ENCODE measurements at regions not wholly inside any gene's neighbourhood (a gene's known extent, or its start where the extent isn't known, plus 50 kb on each side); places are given as distances from the start of the nearest gene placed in this dataset.
"Not testable (repeated sequence)": the region's sequence is repeated elsewhere in the genome, so short reads cannot be mapped to it uniquely, and the experiment has no call there.

DNA sequence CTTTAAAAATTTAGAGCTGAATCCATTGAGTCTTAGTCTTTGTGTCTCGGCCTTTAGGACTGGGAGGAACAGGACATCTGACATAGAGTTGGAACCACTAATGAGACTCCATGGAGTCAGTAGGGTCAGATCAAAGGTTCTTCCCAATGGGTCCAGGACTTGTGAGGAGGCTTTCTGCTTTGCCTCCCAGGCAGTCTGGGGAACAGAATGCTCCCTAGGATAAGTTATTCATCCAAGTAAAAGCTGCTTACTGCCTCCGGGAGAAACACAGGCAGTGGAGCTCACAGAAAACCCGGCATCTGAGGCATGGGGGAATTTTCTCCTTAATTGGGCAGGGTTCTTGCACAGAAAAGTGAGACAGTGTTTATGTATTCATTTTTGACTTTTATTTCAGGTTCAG, 216.4 kb downstream of the SEC23IP start:
- DNase-seq: no peak
- TF ChIP-seq, protein P1, sequence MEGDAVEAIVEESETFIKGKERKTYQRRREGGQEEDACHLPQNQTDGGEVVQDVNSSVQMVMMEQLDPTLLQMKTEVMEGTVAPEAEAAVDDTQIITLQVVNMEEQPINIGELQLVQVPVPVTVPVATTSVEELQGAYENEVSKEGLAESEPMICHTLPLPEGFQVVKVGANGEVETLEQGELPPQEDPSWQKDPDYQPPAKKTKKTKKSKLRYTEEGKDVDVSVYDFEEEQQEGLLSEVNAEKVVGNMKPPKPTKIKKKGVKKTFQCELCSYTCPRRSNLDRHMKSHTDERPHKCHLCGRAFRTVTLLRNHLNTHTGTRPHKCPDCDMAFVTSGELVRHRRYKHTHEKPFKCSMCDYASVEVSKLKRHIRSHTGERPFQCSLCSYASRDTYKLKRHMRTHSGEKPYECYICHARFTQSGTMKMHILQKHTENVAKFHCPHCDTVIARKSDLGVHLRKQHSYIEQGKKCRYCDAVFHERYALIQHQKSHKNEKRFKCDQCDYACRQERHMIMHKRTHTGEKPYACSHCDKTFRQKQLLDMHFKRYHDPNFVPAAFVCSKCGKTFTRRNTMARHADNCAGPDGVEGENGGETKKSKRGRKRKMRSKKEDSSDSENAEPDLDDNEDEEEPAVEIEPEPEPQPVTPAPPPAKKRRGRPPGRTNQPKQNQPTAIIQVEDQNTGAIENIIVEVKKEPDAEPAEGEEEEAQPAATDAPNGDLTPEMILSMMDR (IDR thresholded peaks at IDR 0.05; ENCODE audit: low read depth, low read length): no peak

DNA sequence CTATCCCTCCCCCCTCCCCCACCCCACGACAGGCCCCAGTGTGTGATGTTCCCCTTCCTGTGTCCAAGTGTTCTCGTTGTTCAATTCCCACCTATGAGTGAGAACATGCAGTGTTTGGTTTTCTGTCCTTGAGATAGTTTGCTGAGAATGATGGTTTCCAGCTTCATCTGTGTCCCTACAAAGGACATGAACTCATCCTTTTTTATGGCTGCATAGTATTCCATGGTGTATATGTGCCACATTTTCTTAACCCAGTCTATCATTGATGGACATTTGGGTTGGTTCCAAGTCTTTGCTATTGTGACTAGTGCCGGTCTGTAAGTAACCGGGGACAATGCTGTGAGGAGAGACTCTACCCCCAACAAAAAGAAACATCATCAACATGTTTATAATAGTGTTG, 217.2 kb downstream of the SEC23IP start:
- not testable (repeated sequence) for H3K4me1 ChIP-seq; H3K36me3 ChIP-seq; H3K9me3 ChIP-seq; DNase-seq; H3K4me3 ChIP-seq (ENCODE audit: low read depth, low read length); H3K27me3 ChIP-seq

More for the DNA sequence above, 216.4 kb downstream of the SEC23IP start:
- no peak overlapping the region for H3K4me3 ChIP-seq (ENCODE audit: low read depth, low read length)
- H3K4me1 ChIP-seq: no peaks in the 10 kb centered on the region
- H3K27me3 ChIP-seq: no peaks in the 10 kb centered on the region
- no peaks in the 10 kb centered on the region for H3K36me3 ChIP-seq
- no peaks in the 10 kb centered on the region for H3K9me3 ChIP-seq

DNA sequence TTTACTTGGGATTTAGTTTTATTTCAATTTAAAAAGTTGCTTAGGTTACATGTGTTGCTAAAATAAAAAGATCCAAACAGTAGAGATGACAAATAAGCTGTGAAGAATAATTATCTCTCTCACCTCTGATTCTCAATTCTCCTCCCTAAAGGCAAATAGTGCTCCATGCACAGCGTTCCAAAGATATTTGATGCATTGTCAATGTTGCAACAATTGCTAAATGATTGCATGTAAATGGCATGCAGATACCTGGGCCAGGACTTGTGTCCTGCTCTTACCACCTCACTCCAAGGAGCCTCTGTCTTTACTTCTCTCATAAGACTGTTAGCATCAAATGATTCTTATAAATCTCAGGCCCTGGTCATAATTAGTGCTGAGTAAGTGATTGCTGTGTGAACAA, 217.7 kb downstream of the SEC23IP start:
- Histone ChIP-seq H3K9me3 (no peaks in the 10 kb centered on the region), H3K27me3 (peaks cover 3% of the 10 kb centered on the region; the same call in 1 of the 2 replicates), H3K36me3 (no peaks in the 10 kb centered on the region), H3K4me1 (no peaks in the 10 kb centered on the region), H3K4me3 (ENCODE audit: low read depth, low read length) (no peak overlapping the region)
- TF ChIP-seq, protein P1 (IDR thresholded peaks at IDR 0.05; ENCODE audit: low read depth, low read length): no peak
- no peak for DNase-seq

DNA sequence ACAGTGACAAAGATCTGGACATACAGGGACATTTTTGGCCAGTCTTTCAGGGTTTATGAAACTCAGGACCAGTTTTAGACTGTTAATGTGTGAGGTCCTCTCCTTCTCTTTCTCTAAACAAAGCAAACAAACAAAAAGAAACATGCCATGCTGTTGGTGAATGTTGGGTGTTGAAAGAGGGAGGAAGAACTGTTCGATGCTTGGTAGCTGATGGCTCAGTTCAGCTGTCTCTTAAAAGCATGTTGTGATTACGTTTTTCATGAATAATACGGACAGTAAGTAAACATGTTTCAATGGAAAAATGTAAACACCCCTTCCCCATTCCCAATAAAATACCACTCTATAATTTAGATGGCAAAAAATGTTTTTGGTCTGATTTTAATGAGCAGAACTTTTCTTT, 219.1 kb downstream of the SEC23IP start:
- Histone ChIP-seq H3K9me3 (no peaks in the 10 kb centered on the region), H3K4me3 (ENCODE audit: low read depth, low read length) (no peak overlapping the region), H3K36me3 (no peaks in the 10 kb centered on the region), H3K4me1 (no peaks in the 10 kb centered on the region), H3K27me3 (peaks cover 3% of the 10 kb centered on the region; the same call in 1 of the 2 replicates)
- TF ChIP-seq, protein P1 (IDR thresholded peaks at IDR 0.05; ENCODE audit: low read depth, low read length): no peak
- DNase-seq: no peak

DNA sequence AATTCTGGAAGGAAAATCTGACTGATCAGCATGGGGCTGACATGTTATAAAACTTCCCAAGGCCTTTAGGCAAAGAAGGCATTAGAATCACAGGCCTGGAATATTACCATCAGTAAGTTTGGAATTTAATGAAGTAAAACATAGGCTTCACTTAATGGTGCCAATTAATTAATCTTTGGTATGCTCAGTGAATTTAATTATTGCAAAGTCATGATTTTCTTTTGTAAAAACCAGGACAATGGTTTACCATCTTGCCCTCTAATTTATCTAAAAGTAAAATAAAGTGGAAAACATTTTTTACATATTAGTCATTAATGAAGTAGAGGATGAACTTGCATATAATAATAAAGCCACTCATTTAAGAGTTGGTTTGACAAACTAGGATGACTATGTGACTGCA, 220.3 kb downstream of the SEC23IP start:
- Histone ChIP-seq H3K4me3 (ENCODE audit: low read depth, low read length) (no peak overlapping the region), H3K27me3 (peaks cover 3% of the 10 kb centered on the region; the same call in 1 of the 2 replicates), H3K36me3 (no peaks in the 10 kb centered on the region), H3K9me3 (no peaks in the 10 kb centered on the region), H3K4me1 (no peaks in the 10 kb centered on the region)
- no peak for DNase-seq
- TF ChIP-seq, protein P1 (IDR thresholded peaks at IDR 0.05; ENCODE audit: low read depth, low read length): no peak

DNA sequence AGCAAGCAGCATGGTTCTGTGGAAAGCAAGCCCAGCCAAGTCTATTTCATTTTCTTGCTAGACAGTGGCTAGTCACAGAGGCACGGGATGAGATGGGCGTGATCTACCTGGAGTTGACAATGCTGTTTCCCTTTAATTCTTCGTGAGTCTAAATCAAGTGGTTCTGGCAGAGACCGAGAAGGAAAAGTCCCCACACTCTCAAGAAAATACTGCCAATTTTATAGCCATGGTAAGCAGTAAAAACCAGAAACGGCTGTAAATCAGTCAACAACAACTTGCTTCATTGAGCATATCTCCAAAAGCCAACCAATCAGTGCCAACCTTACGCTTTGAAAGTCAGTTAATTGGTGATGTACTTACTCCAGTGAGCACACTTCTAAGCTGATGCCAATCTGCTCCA, 223.4 kb downstream of the SEC23IP start:
- no peak overlapping the region for H3K4me3 ChIP-seq (ENCODE audit: low read depth, low read length)
- TF ChIP-seq, protein P1 (IDR thresholded peaks at IDR 0.05; ENCODE audit: low read depth, low read length): no peak
- DNase-seq: no peak
- H3K36me3 ChIP-seq: no peaks in the 10 kb centered on the region
- H3K4me1 ChIP-seq: no peaks in the 10 kb centered on the region
- H3K9me3 ChIP-seq: no peaks in the 10 kb centered on the region
- peaks cover 3% of the 10 kb centered on the region; the same call in 1 of the 2 replicates for H3K27me3 ChIP-seq

DNA sequence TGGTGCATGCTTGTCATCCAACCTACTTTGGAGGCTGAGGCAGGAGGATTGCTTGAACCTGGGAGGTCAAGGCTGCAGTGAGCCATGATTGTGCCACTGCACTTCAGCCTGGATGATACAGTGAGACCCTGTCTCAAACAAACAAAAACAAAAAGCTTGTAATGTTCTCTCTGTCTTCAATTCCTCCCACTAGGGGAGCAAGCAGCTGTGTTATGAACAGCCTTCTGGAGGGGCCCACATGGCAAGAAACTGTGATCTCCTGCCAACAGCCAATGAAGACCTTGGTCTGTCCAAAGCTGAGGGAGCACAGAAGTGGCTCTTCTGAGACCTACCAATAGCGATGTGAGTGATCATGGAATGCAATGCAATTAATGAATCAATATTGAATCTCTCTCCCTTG, 229.2 kb downstream of the SEC23IP start:
- no peak overlapping the region for H3K4me3 ChIP-seq (ENCODE audit: low read depth, low read length)
- no peaks in the 10 kb centered on the region for H3K9me3 ChIP-seq
- DNase-seq: no peak
- H3K4me1 ChIP-seq: no peaks in the 10 kb centered on the region
- TF ChIP-seq, protein P1 (IDR thresholded peaks at IDR 0.05; ENCODE audit: low read depth, low read length): no peak
- H3K27me3 ChIP-seq: no peaks in the 10 kb centered on the region
- H3K36me3 ChIP-seq: no peaks in the 10 kb centered on the region
